ENCODE measurements at regions not wholly inside any gene's neighbourhood (a gene's known extent, or its start where the extent isn't known, plus 50 kb on each side); places are given as distances from the start of the nearest gene placed in this dataset.

DNA sequence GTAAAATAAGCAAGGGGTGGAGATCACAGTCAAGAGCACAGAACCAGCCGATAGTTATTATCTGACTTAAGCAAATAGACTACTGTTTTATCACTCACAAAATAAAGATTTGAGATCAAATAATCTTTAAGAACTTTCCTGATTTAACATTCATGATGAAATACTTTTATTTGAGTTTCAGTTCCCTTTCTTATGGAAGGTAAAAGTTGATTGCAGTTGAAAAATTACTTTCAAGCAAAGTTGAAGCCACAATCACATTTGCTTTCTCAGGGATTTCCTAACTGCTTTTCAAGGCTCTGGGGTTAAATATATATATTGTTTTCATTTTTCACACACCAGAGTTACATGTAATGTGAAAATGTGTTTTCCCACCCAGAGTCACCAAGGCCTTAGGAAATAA, 599.5 kb downstream of the KCNJ3 start:
- WGBS, 2 donors = 56 to 62% methylated on average over 1 of the region's 1 CpG
- TF ChIP-seq POLR2AphosphoS5 (IDR thresholded peaks at IDR 0.05) (no peak), POLR2A (IDR thresholded peaks at IDR 0.05) (no peak), EP300 (IDR thresholded peaks at IDR 0.05) (no peak)
- TF ChIP-seq, protein P1, sequence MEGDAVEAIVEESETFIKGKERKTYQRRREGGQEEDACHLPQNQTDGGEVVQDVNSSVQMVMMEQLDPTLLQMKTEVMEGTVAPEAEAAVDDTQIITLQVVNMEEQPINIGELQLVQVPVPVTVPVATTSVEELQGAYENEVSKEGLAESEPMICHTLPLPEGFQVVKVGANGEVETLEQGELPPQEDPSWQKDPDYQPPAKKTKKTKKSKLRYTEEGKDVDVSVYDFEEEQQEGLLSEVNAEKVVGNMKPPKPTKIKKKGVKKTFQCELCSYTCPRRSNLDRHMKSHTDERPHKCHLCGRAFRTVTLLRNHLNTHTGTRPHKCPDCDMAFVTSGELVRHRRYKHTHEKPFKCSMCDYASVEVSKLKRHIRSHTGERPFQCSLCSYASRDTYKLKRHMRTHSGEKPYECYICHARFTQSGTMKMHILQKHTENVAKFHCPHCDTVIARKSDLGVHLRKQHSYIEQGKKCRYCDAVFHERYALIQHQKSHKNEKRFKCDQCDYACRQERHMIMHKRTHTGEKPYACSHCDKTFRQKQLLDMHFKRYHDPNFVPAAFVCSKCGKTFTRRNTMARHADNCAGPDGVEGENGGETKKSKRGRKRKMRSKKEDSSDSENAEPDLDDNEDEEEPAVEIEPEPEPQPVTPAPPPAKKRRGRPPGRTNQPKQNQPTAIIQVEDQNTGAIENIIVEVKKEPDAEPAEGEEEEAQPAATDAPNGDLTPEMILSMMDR (IDR thresholded peaks at IDR 0.05) = no peak
- ATAC-seq (ENCODE audit: low FRiP score in 2 of 2) = no peak

DNA sequence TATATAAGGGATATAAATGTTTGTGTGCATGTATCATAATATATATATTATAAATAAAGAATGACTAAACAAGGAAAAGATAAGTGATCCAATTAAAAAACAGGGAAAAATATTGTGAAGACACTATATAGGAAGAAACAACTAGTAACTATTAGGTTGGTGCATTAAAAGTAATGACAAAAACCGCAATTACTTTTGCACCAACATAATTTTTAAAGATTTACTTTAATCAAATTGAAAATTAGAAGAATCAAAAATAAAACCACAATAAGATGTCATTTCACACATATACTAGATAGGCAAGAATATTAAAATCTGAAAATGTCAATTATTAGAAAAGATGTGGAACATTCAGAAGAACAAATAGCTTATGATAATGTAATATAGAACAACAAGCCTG, 595.9 kb downstream of the KCNJ3 start:
- Histone ChIP-seq H3K27ac (no peak overlapping the region), H3K36me3 (no peaks in the 10 kb centered on the region), H3K9me3 (no peaks in the 10 kb centered on the region), H3K27me3 (no peaks in the 10 kb centered on the region), H3K4me1 (no peaks in the 10 kb centered on the region), H3K4me3 (no peak overlapping the region)
- ATAC-seq (ENCODE audit: low FRiP score in 2 of 2) (no peak), DNase-seq (no peak)
- TF ChIP-seq POLR2A (IDR thresholded peaks at IDR 0.05) (no peak), EP300 (IDR thresholded peaks at IDR 0.05) (no peak), POLR2AphosphoS5 (IDR thresholded peaks at IDR 0.05) (no peak)
- 64 to 67% methylated on average over 1 of the region's 1 CpG for WGBS, 2 donors

More for the DNA sequence above, 599.5 kb downstream of the KCNJ3 start:
- Histone ChIP-seq H3K4me1 (no peaks in the 10 kb centered on the region), H3K4me3 (no peak overlapping the region), H3K27me3 (no peaks in the 10 kb centered on the region), H3K36me3 (no peaks in the 10 kb centered on the region), H3K9me3 (no peaks in the 10 kb centered on the region), H3K27ac (no peak overlapping the region)
- no peak for DNase-seq

DNA sequence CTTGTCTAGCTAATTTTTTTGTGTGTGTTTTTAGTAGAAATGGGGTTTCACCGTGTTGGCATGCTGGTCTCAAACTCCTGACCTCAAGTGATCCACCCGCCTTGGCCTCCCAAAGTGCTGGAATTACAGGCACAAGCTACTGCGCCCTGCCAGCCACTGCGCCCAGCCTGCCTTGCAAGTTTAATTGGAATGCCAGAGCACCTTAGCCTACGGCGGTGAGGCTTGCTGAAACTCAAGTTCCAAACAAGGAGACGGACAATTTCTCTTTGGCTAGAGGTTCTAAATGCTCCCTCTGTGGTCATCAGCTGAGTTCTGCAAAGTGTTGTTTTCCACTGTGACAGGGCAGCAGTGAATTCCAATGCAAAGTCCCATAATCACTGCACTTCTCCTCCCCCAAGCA, 583.4 kb downstream of the KCNJ3 start:
- Histone ChIP-seq H3K27me3 (no peaks in the 10 kb centered on the region), H3K9me3 (no peaks in the 10 kb centered on the region), H3K27ac (no peak overlapping the region), H3K4me1 (no peaks in the 10 kb centered on the region), H3K36me3 (no peaks in the 10 kb centered on the region), H3K4me3 (no peak overlapping the region)
- ATAC-seq (ENCODE audit: low FRiP score in 2 of 2) (no peak), DNase-seq (peak in 1 of 2 donors; percentile 17)
- 87 to 94% methylated on average over 7 of the region's 7 CpGs for WGBS, 2 donors
- TF ChIP-seq, protein P1 (IDR thresholded peaks at IDR 0.05) = no peak

DNA sequence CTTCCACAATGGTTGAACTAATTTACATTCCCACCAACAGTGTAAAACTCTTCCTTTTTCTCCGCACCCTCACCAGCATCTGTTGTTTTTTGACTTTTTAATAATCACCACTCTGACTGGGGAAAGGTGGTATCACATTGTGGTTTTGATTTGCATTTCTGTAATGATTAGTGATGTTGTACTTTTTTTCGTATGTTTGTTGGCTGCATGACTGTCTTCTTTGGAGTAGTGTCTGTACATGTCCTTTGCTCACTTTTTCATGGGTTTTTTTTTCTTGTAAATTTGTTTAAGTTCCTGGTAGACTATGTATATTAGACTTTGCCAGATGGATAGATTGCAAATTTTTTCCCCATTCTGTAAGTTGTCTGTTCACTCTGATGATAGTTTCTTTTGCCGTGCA, 574.8 kb downstream of the KCNJ3 start:
- no peak for ATAC-seq (ENCODE audit: low FRiP score in 2 of 2)
- Histone ChIP-seq H3K27me3 (no peaks in the 10 kb centered on the region), H3K4me3 (no peak overlapping the region), H3K9me3 (no peaks in the 10 kb centered on the region), H3K4me1 (no peaks in the 10 kb centered on the region), H3K36me3 (no peaks in the 10 kb centered on the region), H3K27ac (no peak overlapping the region)
- DNase-seq = no peak
- 84 to 89% methylated on average over 3 of the region's 3 CpGs for WGBS, 2 donors
- TF ChIP-seq POLR2AphosphoS5 (IDR thresholded peaks at IDR 0.05) = no peak
- TF ChIP-seq POLR2A (IDR thresholded peaks at IDR 0.05) = no peak
- TF ChIP-seq, protein P1 (IDR thresholded peaks at IDR 0.05) = no peak
- no peak for TF ChIP-seq EP300 (IDR thresholded peaks at IDR 0.05)

DNA sequence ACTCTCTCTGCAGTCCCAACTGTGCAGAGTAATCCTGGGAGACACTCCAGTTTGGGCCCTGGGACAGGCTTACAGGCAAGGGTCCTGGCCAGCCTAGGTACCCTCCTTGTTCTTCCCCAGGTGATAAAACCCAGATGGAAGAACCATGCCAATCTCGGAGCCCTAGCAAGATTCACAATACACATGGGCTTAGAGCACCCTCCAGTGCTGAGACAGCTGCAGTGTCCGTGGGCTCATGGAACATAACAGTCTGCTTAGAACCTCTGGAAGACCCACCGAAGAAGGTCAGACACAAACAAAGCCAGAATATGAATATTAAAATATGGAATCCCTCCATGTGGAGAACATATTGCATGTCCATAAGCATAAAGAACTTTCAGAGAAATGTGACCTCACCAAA, 568.1 kb downstream of the KCNJ3 start:
- Histone ChIP-seq H3K36me3 (no peaks in the 10 kb centered on the region), H3K4me3 (no peak overlapping the region), H3K27me3 (no peaks in the 10 kb centered on the region), H3K9me3 (no peaks in the 10 kb centered on the region), H3K27ac (no peak overlapping the region), H3K4me1 (no peaks in the 10 kb centered on the region)
- no peak for ATAC-seq (ENCODE audit: low FRiP score in 2 of 2)
- TF ChIP-seq EP300 (IDR thresholded peaks at IDR 0.05) = no peak
- TF ChIP-seq POLR2A (IDR thresholded peaks at IDR 0.05) = no peak
- TF ChIP-seq, protein P1 (IDR thresholded peaks at IDR 0.05) = no peak
- no peak for DNase-seq
- 73 to 93% methylated on average over 3 of the region's 3 CpGs for WGBS, 2 donors
